ENCODE measurements at regions not wholly inside any gene's neighbourhood (a gene's known extent, or its start where the extent isn't known, plus 50 kb on each side); places are given as distances from the start of the nearest gene placed in this dataset.
"Not testable (repeated sequence)": the region's sequence is repeated elsewhere in the genome, so short reads cannot be mapped to it uniquely, and the experiment has no call there.

GRCh38 chr2:225814554-225814953, 415.0 kb downstream of the NYAP2 start:
- H3K4me3 ChIP-seq (ENCODE audit: low read length), result no peak overlapping the region
- TF ChIP-seq ZNF274 (IDR thresholded peaks at IDR 0.05; ENCODE audit: low read depth, low read length), result no peak

GRCh38 chr2:225806105-225806504, 406.6 kb downstream of the NYAP2 start:
- no peak for TF ChIP-seq ZNF274 (IDR thresholded peaks at IDR 0.05; ENCODE audit: low read depth, low read length)
- no peak overlapping the region for H3K4me3 ChIP-seq (ENCODE audit: low read length)

- not testable (repeated sequence) for H3K4me3 ChIP-seq (ENCODE audit: low read length)
Observed at GRCh38 chr2:225802076-225802475, 402.6 kb downstream of the NYAP2 start.

GRCh38 chr2:225797394-225797793, 397.9 kb downstream of the NYAP2 start:
- no peak for TF ChIP-seq ZNF274 (IDR thresholded peaks at IDR 0.05; ENCODE audit: low read depth, low read length)
- H3K4me3 ChIP-seq (ENCODE audit: low read length), result no peak overlapping the region

- no peak overlapping the region for H3K4me3 ChIP-seq (ENCODE audit: low read length)
- no peak for TF ChIP-seq ZNF274 (IDR thresholded peaks at IDR 0.05; ENCODE audit: low read depth, low read length)
Observed at GRCh38 chr2:225794652-225795400, 395.3 kb downstream of the NYAP2 start.

GRCh38 chr2:225793736-225794550, 394.4 kb downstream of the NYAP2 start:
- no peak overlapping the region for H3K4me3 ChIP-seq (ENCODE audit: low read length)
- no peak for TF ChIP-seq ZNF274 (IDR thresholded peaks at IDR 0.05; ENCODE audit: low read depth, low read length)

GRCh38 chr2:225788571-225789094, 389.1 kb downstream of the NYAP2 start:
- TF ChIP-seq ZNF274 (IDR thresholded peaks at IDR 0.05; ENCODE audit: low read depth, low read length), result no peak
- H3K4me3 ChIP-seq (ENCODE audit: low read length), result no peak overlapping the region

GRCh38 chr2:225787497-225787896, 388.0 kb downstream of the NYAP2 start:
- H3K4me3 ChIP-seq (ENCODE audit: low read length), result no peak overlapping the region
- TF ChIP-seq ZNF274 (IDR thresholded peaks at IDR 0.05; ENCODE audit: low read depth, low read length), result no peak

- no peak overlapping the region for H3K4me3 ChIP-seq (ENCODE audit: low read length)
- TF ChIP-seq ZNF274 (IDR thresholded peaks at IDR 0.05; ENCODE audit: low read depth, low read length), result no peak
Observed at GRCh38 chr2:225781991-225782390, 382.5 kb downstream of the NYAP2 start.

GRCh38 chr2:225781145-225781544, 381.6 kb downstream of the NYAP2 start:
- TF ChIP-seq ZNF274 (IDR thresholded peaks at IDR 0.05; ENCODE audit: low read depth, low read length), result no peak

GRCh38 chr2:225779829-225780228, 380.3 kb downstream of the NYAP2 start:
- H3K4me3 ChIP-seq (ENCODE audit: low read length), result no peak overlapping the region
- TF ChIP-seq ZNF274 (IDR thresholded peaks at IDR 0.05; ENCODE audit: low read depth, low read length), result no peak

More at GRCh38 chr2:225781145-225781544, 381.6 kb downstream of the NYAP2 start:
- no peak overlapping the region for H3K4me3 ChIP-seq (ENCODE audit: low read length)

- H3K4me3 ChIP-seq (ENCODE audit: low read length), result no peak overlapping the region
- no peak for TF ChIP-seq ZNF274 (IDR thresholded peaks at IDR 0.05; ENCODE audit: low read depth, low read length)
Observed at GRCh38 chr2:225773148-225773547, 373.6 kb downstream of the NYAP2 start.

GRCh38 chr2:225771701-225772100, 372.2 kb downstream of the NYAP2 start:
- H3K4me3 ChIP-seq (ENCODE audit: low read length), result no peak overlapping the region
- TF ChIP-seq ZNF274 (IDR thresholded peaks at IDR 0.05; ENCODE audit: low read depth, low read length), result no peak

GRCh38 chr2:225768741-225769140, 369.2 kb downstream of the NYAP2 start:
- no peak overlapping the region for H3K4me3 ChIP-seq (ENCODE audit: low read length)
- no peak for TF ChIP-seq ZNF274 (IDR thresholded peaks at IDR 0.05; ENCODE audit: low read depth, low read length)

GRCh38 chr2:225766431-225766830, 366.9 kb downstream of the NYAP2 start:
- TF ChIP-seq ZNF274 (IDR thresholded peaks at IDR 0.05; ENCODE audit: low read depth, low read length), result no peak
- no peak overlapping the region for H3K4me3 ChIP-seq (ENCODE audit: low read length)

Measured in GM08714 (cell line).